NCI-H2107 treated with DMSO at 0.1 percent for 48 hours (cell line): ENCODE measurements at regions not wholly inside any gene's neighbourhood (a gene's known extent, or its start where the extent isn't known, plus 50 kb on each side); places are given as distances from the start of the nearest gene placed in this dataset.

ENCODE experiments used
- DNase-seq: peaks from one replicate; lab custom pipeline; 2025; ENCODE audit not compliant: unreplicated experiment; lab: John Stamatoyannopoulos, UW

GRCh38 chr15:98442379-98442833 lies 205.9 kb upstream of the IGF1R start:
- DNase-seq, result peak; percentile 6

- DNase-seq, result no peak
Observed at GRCh38 chr15:98442901-98443300, 205.4 kb upstream of the IGF1R start.

GRCh38 chr15:98443526-98443925 lies 204.8 kb upstream of the IGF1R start:
- DNase-seq, result no peak

- DNase-seq, result no peak
Observed at GRCh38 chr15:98444138-98444537, 204.2 kb upstream of the IGF1R start.

GRCh38 chr15:98445315-98445714 lies 203.0 kb upstream of the IGF1R start:
- no peak for DNase-seq

GRCh38 chr15:98446083-98446482 lies 202.3 kb upstream of the IGF1R start:
- no peak for DNase-seq

GRCh38 chr15:98447069-98447468 lies 201.3 kb upstream of the IGF1R start:
- no peak for DNase-seq

- DNase-seq, result no peak
Observed at GRCh38 chr15:98451236-98451635, 197.1 kb upstream of the IGF1R start.

GRCh38 chr15:98452238-98452637 lies 196.1 kb upstream of the IGF1R start:
- DNase-seq, result no peak

GRCh38 chr15:98455904-98456303 lies 192.4 kb upstream of the IGF1R start:
- DNase-seq, result no peak

GRCh38 chr15:98476559-98476958 lies 171.8 kb upstream of the IGF1R start:
- no peak for DNase-seq

- DNase-seq, result no peak
Observed at GRCh38 chr15:98480844-98481243, 167.5 kb upstream of the IGF1R start.

- DNase-seq, result no peak
Observed at GRCh38 chr15:98483575-98484130, 164.7 kb upstream of the IGF1R start.

GRCh38 chr15:98484914-98485313 lies 163.4 kb upstream of the IGF1R start:
- DNase-seq, result no peak

- no peak for DNase-seq
Observed at GRCh38 chr15:98485451-98485850, 162.9 kb upstream of the IGF1R start.

GRCh38 chr15:98493966-98494511 lies 154.3 kb upstream of the IGF1R start:
- no peak for DNase-seq

- no peak for DNase-seq
Observed at GRCh38 chr15:98501192-98501591, 147.1 kb upstream of the IGF1R start.

GRCh38 chr15:98501632-98502031 lies 146.7 kb upstream of the IGF1R start:
- no peak for DNase-seq

- no peak for DNase-seq
Observed at GRCh38 chr15:98503970-98504369, 144.4 kb upstream of the IGF1R start.

- DNase-seq, result no peak
Observed at GRCh38 chr15:98504998-98505397, 143.3 kb upstream of the IGF1R start.

GRCh38 chr15:98505611-98506031 lies 142.7 kb upstream of the IGF1R start:
- DNase-seq, result no peak

GRCh38 chr15:98506172-98506571 lies 142.2 kb upstream of the IGF1R start:
- DNase-seq, result no peak

GRCh38 chr15:98506711-98507110 lies 141.6 kb upstream of the IGF1R start:
- no peak for DNase-seq
